ENCODE measurements at regions not wholly inside any gene's neighbourhood (a gene's known extent, or its start where the extent isn't known, plus 50 kb on each side); places are given as distances from the start of the nearest gene placed in this dataset.

- Histone ChIP-seq H2AFZ (no peak overlapping the region), H3K4me1 (ENCODE audit: insufficient read depth) (no peaks in the 10 kb centered on the region), H3K27me3 (ENCODE audit: insufficient read depth) (no peaks in the 10 kb centered on the region), H4K20me1 (replicated peaks; ENCODE audit: insufficient read depth) (no peaks in the 10 kb centered on the region), H3K4me3 (no peak overlapping the region), H3K36me3 (ENCODE audit: insufficient read depth) (no peaks in the 10 kb centered on the region), H3K9me2 (ENCODE audit: insufficient read depth) (peaks cover 6% of the 10 kb centered on the region; the same call in 1 of the 2 replicates), H3K79me2 (replicated peaks; ENCODE audit: insufficient read depth) (no peaks in the 10 kb centered on the region), H3F3A (replicated peaks; ENCODE audit: low read depth) (no peaks in the 10 kb centered on the region), H3K4me2 (no peak overlapping the region), H3K27ac (ENCODE audit: low read depth) (no peak overlapping the region)
- Mint-ChIP-seq H3K4me3 (no peak overlapping the region), H3K27ac (no peak overlapping the region), H3K9me3 (no peaks in the 10 kb centered on the region), H3K4me1 (no peaks in the 10 kb centered on the region), H3K36me3 (ENCODE audit: low read depth) (no peaks in the 10 kb centered on the region), H3K27me3 (ENCODE audit: insufficient read depth, low read depth, poor library complexity) (peaks cover 4% of the 10 kb centered on the region)
- ATAC-seq (no peak), DNase-seq (ENCODE audit: low spot score) (no peak)
- TF ChIP-seq ETS1 (IDR thresholded peaks at IDR 0.05) (no peak), EZH2 (IDR thresholded peaks at IDR 0.05; ENCODE audit: low read depth, unreplicated experiment) (no peak), STAT1 (IDR thresholded peaks at IDR 0.05; ENCODE audit: unreplicated experiment) (no peak), CREB1 (CRISPR knock-in tag; IDR thresholded peaks at IDR 0.05; ENCODE audit: low read depth) (no peak), NANOG (IDR thresholded peaks at IDR 0.05; ENCODE audit: borderline replicate concordance) (no peak), POLR2AphosphoS5 (IDR thresholded peaks at IDR 0.05; ENCODE audit: low read depth) (no peak), CTCF (conservative IDR thresholded peaks at IDR 0.05; ENCODE audit: low read depth in 2 of 2) (no peak), JUNB (IDR thresholded peaks at IDR 0.05; ENCODE audit: unreplicated experiment) (no peak), REST (IDR thresholded peaks at IDR 0.05; ENCODE audit: unreplicated experiment) (no peak), ZNF462 (CRISPR knock-in tag; IDR thresholded peaks at IDR 0.05) (no peak), EZH2phosphoT487 (IDR thresholded peaks at IDR 0.05; ENCODE audit: unreplicated experiment) (no peak), ZNF114 (CRISPR knock-in tag; IDR thresholded peaks at IDR 0.05) (no peak), ZNF331 (CRISPR knock-in tag; IDR thresholded peaks at IDR 0.05; ENCODE audit: low read depth) (no peak)
These were observed 106.4 kb upstream of the TAB2 start for GRCh38 chr6:149211046-149211571.
